GM23338 (cell line): ENCODE measurements at regions not wholly inside any gene's neighbourhood (a gene's known extent, or its start where the extent isn't known, plus 50 kb on each side); places are given as distances from the start of the nearest gene placed in this dataset.
A peak's percentile ranks its signal among the peaks of the same experiment; 100 is the strongest.

Experiments used
- ATAC-seq: fragments of 200-7000 bp; cut with Tn5 transposase; 3 replicates; pipeline ENCODE4 v1.9.1; 2020
- DNase-seq: peaks from one replicate; pipeline ENCODE4 v3.0.0-alpha.2; 2015; ENCODE audit warnings: low spot score
- H2AFZ ChIP-seq: fragments of 200-600 bp; sonication (generic); 2 replicates; pipeline ENCODE4 v1.8.0; 2016; ENCODE audit warnings: antibody characterized with exemption, mild to moderate bottlenecking, moderate library complexity
- H3F3A ChIP-seq: fragments of 200-600 bp; sonication (generic); replicated peaks from 2 replicates; pipeline ENCODE4 v1.8.0; 2017; ENCODE audit warnings: antibody characterized with exemption, mixed run types, low read depth
- H3K27ac ChIP-seq: fragments of 200-600 bp; sonication (generic); 2 replicates; pipeline ENCODE4 v1.6.1; 2016; ENCODE audit warnings: low read depth
- H3K27me3 ChIP-seq: fragments of 200-600 bp; sonication (generic); 2 replicates; pipeline ENCODE4 v1.8.0; 2016; ENCODE audit warnings: mild to moderate bottlenecking, mixed run types, moderate library complexity; ENCODE audit not compliant: insufficient read depth
- H3K36me3 ChIP-seq: fragments of 200-600 bp; sonication (generic); 2 replicates; pipeline ENCODE4 v1.8.0; 2016; ENCODE audit warnings: mild to moderate bottlenecking; ENCODE audit not compliant: insufficient read depth
- H3K4me1 ChIP-seq: fragments of 200-600 bp; sonication (generic); 2 replicates; pipeline ENCODE4 v1.8.0; 2016; ENCODE audit warnings: mild to moderate bottlenecking, moderate library complexity; ENCODE audit not compliant: insufficient read depth
- H3K4me2 ChIP-seq: fragments of 200-600 bp; sonication (generic); 2 replicates; pipeline ENCODE4 v1.7.1; 2017; ENCODE audit warnings: mixed run types
- H3K4me3 ChIP-seq: fragments of 200-600 bp; sonication (generic); 2 replicates; pipeline ENCODE4 v1.6.1; 2016; ENCODE audit warnings: mixed run types
- H3K79me2 ChIP-seq: fragments of 200-600 bp; sonication (generic); replicated peaks from 2 replicates; pipeline ENCODE4 v1.8.0; 2017; ENCODE audit warnings: mild to moderate bottlenecking; ENCODE audit not compliant: insufficient read depth
- H3K9me2 ChIP-seq: fragments of 200-600 bp; sonication (generic); 2 replicates; pipeline ENCODE4 v1.8.0; 2017; ENCODE audit not compliant: insufficient read depth
- H4K20me1 ChIP-seq: fragments of 200-600 bp; sonication (generic); replicated peaks from 2 replicates; pipeline ENCODE4 v1.8.0; 2017; ENCODE audit warnings: mild to moderate bottlenecking; ENCODE audit not compliant: insufficient read depth
- H3K27ac Mint-ChIP-seq: 2 replicates; pipeline ENCODE4 v1.8.0; 2020; ENCODE audit warnings: inconsistent platforms, mild to moderate bottlenecking, moderate library complexity, mixed read lengths
- H3K27me3 Mint-ChIP-seq: 3 replicates; pipeline ENCODE4 v1.8.0; 2022; ENCODE audit warnings: low read depth, mild to moderate bottlenecking, moderate library complexity, mixed read lengths, inconsistent platforms; ENCODE audit not compliant: insufficient read depth, poor library complexity
- H3K36me3 Mint-ChIP-seq: 3 replicates; pipeline ENCODE4 v1.8.0; 2021; ENCODE audit warnings: low read depth, mild to moderate bottlenecking, inconsistent platforms, moderate library complexity, mixed read lengths
- H3K4me1 Mint-ChIP-seq: 3 replicates; pipeline ENCODE4 v1.8.0; 2020; ENCODE audit warnings: mild to moderate bottlenecking, inconsistent platforms, mixed read lengths
- H3K4me3 Mint-ChIP-seq: 3 replicates; pipeline ENCODE4 v1.8.0; 2021; ENCODE audit warnings: moderate library complexity, mild to moderate bottlenecking, inconsistent platforms, mixed read lengths
- H3K9me3 Mint-ChIP-seq: 3 replicates; pipeline ENCODE4 v1.8.0; 2020; ENCODE audit warnings: moderate library complexity, mild to moderate bottlenecking, inconsistent platforms, mixed read lengths
- CREB1 ChIP-seq: fragments of 250-450 bp; sonication (Bioruptor Pico); IDR thresholded peaks from 2 replicates; pipeline ENCODE4 v1.5.0; 2020; ENCODE audit warnings: low read depth, mild to moderate bottlenecking, moderate library complexity
- ETS1 ChIP-seq: IDR thresholded peaks from 2 replicates; pipeline ENCODE4 v1.6.1; 2016; ENCODE audit warnings: antibody characterized with exemption
- EZH2phosphoT487 ChIP-seq: fragments of 200-600 bp; sonication (generic); IDR thresholded peaks from one replicate; pipeline ENCODE4 v1.8.1; 2018; ENCODE audit warnings: antibody characterized with exemption; ENCODE audit not compliant: unreplicated experiment
- NANOG ChIP-seq: IDR thresholded peaks from 2 replicates; pipeline ENCODE4 v1.6.1; 2016; ENCODE audit warnings: antibody characterized with exemption, borderline replicate concordance
- POLR2AphosphoS5 ChIP-seq: IDR thresholded peaks from 2 replicates; pipeline ENCODE4 v1.6.1; 2016; ENCODE audit warnings: antibody characterized with exemption, low read depth
- STAT1 ChIP-seq: IDR thresholded peaks from one replicate; pipeline ENCODE4 v1.6.1; 2016; ENCODE audit warnings: antibody characterized with exemption; ENCODE audit not compliant: unreplicated experiment
- ZNF114 ChIP-seq: fragments of 250-450 bp; sonication (Bioruptor Pico); IDR thresholded peaks from 2 replicates; pipeline ENCODE4 v1.5.0; 2020; ENCODE audit warnings: mild to moderate bottlenecking, moderate library complexity
- ZNF331 ChIP-seq: fragments of 250-450 bp; sonication (Bioruptor Pico); IDR thresholded peaks from 2 replicates; pipeline ENCODE4 v1.5.0; 2020; ENCODE audit warnings: low read depth, mild to moderate bottlenecking, moderate library complexity
- TF ChIP-seq, protein P1 (sequence below): IDR thresholded peaks from one replicate; pipeline ENCODE4 v1.6.1; 2018; ENCODE audit warnings: antibody characterized with exemption; ENCODE audit not compliant: unreplicated experiment

GRCh38 chr13:56659041-56659471 lies 481.7 kb upstream of the PRR20A start (continued):
- TF ChIP-seq, protein P1, sequence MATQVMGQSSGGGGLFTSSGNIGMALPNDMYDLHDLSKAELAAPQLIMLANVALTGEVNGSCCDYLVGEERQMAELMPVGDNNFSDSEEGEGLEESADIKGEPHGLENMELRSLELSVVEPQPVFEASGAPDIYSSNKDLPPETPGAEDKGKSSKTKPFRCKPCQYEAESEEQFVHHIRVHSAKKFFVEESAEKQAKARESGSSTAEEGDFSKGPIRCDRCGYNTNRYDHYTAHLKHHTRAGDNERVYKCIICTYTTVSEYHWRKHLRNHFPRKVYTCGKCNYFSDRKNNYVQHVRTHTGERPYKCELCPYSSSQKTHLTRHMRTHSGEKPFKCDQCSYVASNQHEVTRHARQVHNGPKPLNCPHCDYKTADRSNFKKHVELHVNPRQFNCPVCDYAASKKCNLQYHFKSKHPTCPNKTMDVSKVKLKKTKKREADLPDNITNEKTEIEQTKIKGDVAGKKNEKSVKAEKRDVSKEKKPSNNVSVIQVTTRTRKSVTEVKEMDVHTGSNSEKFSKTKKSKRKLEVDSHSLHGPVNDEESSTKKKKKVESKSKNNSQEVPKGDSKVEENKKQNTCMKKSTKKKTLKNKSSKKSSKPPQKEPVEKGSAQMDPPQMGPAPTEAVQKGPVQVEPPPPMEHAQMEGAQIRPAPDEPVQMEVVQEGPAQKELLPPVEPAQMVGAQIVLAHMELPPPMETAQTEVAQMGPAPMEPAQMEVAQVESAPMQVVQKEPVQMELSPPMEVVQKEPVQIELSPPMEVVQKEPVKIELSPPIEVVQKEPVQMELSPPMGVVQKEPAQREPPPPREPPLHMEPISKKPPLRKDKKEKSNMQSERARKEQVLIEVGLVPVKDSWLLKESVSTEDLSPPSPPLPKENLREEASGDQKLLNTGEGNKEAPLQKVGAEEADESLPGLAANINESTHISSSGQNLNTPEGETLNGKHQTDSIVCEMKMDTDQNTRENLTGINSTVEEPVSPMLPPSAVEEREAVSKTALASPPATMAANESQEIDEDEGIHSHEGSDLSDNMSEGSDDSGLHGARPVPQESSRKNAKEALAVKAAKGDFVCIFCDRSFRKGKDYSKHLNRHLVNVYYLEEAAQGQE = no peak
- no peak for TF ChIP-seq POLR2AphosphoS5
- no peak for TF ChIP-seq STAT1
- no peak for TF ChIP-seq ZNF114 (CRISPR knock-in tag)
- no peak for TF ChIP-seq EZH2phosphoT487
- TF ChIP-seq CREB1 (CRISPR knock-in tag) = no peak
- no peak for TF ChIP-seq ETS1

- no peaks in the 10 kb centered on the region for H3K9me2 ChIP-seq
- no peaks in the 10 kb centered on the region for H3K36me3 ChIP-seq
- H4K20me1 ChIP-seq = no peaks in the 10 kb centered on the region
- DNase-seq (peak; percentile 48), ATAC-seq (peak; percentile 47)
- no peak overlapping the region for H3K4me2 ChIP-seq
- TF ChIP-seq CREB1 (CRISPR knock-in tag) (no peak), POLR2AphosphoS5 (no peak), ETS1 (no peak), ZNF331 (CRISPR knock-in tag) (no peak), NANOG (no peak)
- no peaks in the 10 kb centered on the region for H3K27me3 ChIP-seq
- H2AFZ ChIP-seq = no peak overlapping the region
- H3K27ac ChIP-seq = no peak overlapping the region
- H3K27me3 Mint-ChIP-seq = no peaks in the 10 kb centered on the region
- H3K9me3 Mint-ChIP-seq = no peaks in the 10 kb centered on the region
- peaks cover 2% of the 10 kb centered on the region; the same call in 2 of the 3 replicates for H3K36me3 Mint-ChIP-seq
- peaks cover 12% of the 10 kb centered on the region; the same call in 1 of the 2 replicates for H3K4me1 ChIP-seq
- H3K79me2 ChIP-seq = no peaks in the 10 kb centered on the region
- peaks cover 8% of the 10 kb centered on the region; the same call in 2 of the 3 replicates for H3K4me1 Mint-ChIP-seq
- no peaks in the 10 kb centered on the region for H3F3A ChIP-seq
- H3K4me3 Mint-ChIP-seq = no peak overlapping the region
- H3K27ac Mint-ChIP-seq = no peak overlapping the region; the same call in 1 of the 2 replicates
- no peak overlapping the region for H3K4me3 ChIP-seq
These were observed 470.2 kb upstream of the PRR20A start for GRCh38 chr13:56670563-56670962.
